ENCODE measurements at regions not wholly inside any gene's neighbourhood (a gene's known extent, or its start where the extent isn't known, plus 50 kb on each side); places are given as distances from the start of the nearest gene placed in this dataset.

GRCh38 chr17:79171188-79171587, 96.6 kb downstream of the ENGASE start:
- TF ChIP-seq POLR2A (IDR thresholded peaks at IDR 0.05): no peak
- TF ChIP-seq, protein P1, sequence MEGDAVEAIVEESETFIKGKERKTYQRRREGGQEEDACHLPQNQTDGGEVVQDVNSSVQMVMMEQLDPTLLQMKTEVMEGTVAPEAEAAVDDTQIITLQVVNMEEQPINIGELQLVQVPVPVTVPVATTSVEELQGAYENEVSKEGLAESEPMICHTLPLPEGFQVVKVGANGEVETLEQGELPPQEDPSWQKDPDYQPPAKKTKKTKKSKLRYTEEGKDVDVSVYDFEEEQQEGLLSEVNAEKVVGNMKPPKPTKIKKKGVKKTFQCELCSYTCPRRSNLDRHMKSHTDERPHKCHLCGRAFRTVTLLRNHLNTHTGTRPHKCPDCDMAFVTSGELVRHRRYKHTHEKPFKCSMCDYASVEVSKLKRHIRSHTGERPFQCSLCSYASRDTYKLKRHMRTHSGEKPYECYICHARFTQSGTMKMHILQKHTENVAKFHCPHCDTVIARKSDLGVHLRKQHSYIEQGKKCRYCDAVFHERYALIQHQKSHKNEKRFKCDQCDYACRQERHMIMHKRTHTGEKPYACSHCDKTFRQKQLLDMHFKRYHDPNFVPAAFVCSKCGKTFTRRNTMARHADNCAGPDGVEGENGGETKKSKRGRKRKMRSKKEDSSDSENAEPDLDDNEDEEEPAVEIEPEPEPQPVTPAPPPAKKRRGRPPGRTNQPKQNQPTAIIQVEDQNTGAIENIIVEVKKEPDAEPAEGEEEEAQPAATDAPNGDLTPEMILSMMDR (IDR thresholded peaks at IDR 0.05): no peak
